ENCODE measurements at regions not wholly inside any gene's neighbourhood (a gene's known extent, or its start where the extent isn't known, plus 50 kb on each side); places are given as distances from the start of the nearest gene placed in this dataset.

DNA sequence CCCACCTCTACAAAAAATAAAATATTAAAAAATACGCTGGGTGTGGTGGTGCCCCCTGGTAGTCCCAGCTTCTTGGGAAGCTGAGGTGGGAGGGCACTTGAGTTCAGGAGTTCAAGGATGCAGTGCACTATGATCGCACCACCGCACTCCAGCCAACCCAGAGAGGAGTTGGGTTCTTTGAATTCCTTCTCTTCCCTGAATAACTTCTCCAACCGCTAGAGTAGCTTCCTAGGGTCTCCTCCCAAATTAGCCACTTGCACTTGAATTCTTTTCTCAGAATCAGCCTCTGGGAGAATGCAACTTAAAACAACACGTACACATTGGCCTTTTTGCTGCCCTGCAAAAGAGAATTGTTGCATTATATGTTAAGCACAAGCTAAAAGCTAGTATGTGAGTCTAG, 272.5 kb downstream of the ABHD5 start:
- DNase-seq (ENCODE audit: low read depth): no peak
- TF ChIP-seq, protein P1, sequence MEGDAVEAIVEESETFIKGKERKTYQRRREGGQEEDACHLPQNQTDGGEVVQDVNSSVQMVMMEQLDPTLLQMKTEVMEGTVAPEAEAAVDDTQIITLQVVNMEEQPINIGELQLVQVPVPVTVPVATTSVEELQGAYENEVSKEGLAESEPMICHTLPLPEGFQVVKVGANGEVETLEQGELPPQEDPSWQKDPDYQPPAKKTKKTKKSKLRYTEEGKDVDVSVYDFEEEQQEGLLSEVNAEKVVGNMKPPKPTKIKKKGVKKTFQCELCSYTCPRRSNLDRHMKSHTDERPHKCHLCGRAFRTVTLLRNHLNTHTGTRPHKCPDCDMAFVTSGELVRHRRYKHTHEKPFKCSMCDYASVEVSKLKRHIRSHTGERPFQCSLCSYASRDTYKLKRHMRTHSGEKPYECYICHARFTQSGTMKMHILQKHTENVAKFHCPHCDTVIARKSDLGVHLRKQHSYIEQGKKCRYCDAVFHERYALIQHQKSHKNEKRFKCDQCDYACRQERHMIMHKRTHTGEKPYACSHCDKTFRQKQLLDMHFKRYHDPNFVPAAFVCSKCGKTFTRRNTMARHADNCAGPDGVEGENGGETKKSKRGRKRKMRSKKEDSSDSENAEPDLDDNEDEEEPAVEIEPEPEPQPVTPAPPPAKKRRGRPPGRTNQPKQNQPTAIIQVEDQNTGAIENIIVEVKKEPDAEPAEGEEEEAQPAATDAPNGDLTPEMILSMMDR (IDR thresholded peaks at IDR 0.05; ENCODE audit: insufficient read depth, low read depth, low read length): no peak
- H3K4me3 ChIP-seq (ENCODE audit: low read depth, low read length): no peak overlapping the region

DNA sequence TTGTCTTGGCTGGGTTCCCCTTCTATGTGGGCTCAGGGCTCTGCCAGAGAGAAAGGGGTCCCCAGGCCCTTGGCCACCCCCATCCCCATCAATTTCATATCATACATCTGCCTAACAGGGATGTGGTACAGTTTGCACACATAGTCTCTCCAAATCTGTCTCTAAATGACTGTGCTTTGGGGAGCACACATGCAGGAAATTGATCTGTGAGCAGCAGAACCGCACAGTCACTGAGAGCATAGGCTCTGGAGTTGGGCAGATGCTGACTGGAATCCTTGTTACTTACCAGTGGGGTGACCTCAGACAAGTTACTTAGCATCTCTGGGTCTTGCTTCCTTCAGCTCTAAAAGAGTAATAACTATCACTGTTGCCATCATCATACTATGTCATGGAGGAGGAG, 273.9 kb downstream of the ABHD5 start:
- no peak overlapping the region for H3K4me3 ChIP-seq (ENCODE audit: low read depth, low read length)
- TF ChIP-seq, protein P1 (IDR thresholded peaks at IDR 0.05; ENCODE audit: insufficient read depth, low read depth, low read length): no peak
- DNase-seq (ENCODE audit: low read depth): no peak

DNA sequence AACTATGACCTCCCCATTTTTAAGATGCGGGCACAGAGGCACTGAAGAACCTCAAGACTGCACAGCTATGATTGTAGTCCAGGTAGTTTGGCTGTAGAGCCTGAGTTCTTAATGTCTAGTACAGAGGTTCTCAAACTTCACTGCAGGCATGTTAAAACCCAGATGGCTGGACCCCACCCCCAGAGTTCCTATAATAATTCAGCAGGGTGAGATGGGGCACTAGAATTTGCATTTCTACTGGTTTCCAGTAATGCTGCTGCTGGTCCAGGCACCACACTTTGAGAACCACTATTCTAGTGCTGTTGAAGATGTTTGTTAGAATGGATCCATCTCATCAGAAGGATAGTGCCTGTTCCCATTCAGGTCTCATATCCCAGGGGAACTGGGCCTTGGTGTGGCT, 274.9 kb downstream of the ABHD5 start:
- DNase-seq (ENCODE audit: low read depth): no peak
- TF ChIP-seq, protein P1 (IDR thresholded peaks at IDR 0.05; ENCODE audit: insufficient read depth, low read depth, low read length): no peak
- H3K4me3 ChIP-seq (ENCODE audit: low read depth, low read length): no peak overlapping the region

DNA sequence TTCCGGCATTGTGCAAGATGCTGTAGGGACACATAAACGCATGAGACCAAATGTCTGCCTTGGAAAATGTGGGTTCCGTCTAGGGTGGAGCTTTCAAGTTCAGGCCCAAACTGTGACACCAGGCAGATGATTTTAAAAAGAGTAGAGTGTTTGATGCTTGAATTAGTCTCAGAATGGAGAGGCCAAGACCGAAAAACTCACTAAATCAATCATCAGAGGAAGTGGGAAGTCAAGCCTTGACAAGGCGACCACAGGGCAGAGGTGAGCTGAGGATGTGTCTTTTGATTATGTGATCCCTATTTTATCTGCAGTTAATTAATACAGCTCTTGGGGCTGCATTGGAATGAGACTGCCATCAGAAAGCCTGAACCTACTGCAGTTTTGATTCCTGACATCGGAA, 275.4 kb downstream of the ABHD5 start:
- no peak for DNase-seq (ENCODE audit: low read depth)
- TF ChIP-seq, protein P1 (IDR thresholded peaks at IDR 0.05; ENCODE audit: insufficient read depth, low read depth, low read length): no peak
- H3K4me3 ChIP-seq (ENCODE audit: low read depth, low read length): no peak overlapping the region

DNA sequence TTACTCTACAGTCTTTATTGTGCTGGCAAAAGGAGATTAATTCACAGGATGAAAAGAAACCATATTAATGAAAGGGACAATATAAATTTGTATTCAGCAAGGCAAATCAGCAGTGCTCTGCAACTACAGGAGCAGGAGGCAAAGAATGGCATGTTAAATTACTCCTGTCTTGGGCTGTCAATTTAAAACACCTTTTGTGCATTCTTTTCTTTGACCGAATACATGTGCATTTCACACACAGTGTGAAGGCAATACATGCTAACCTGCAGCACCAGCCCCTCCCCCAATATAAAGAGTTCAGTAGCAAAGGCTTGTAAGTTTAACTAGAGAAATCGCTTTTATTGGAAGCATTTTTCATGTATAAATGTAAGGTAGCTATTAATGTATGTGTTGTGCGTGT, 275.2 kb upstream of the TOPAZ1 start:
- TF ChIP-seq, protein P1 (IDR thresholded peaks at IDR 0.05; ENCODE audit: insufficient read depth, low read depth, low read length): no peak
- DNase-seq (ENCODE audit: low read depth): no peak
- H3K4me3 ChIP-seq (ENCODE audit: low read depth, low read length): no peak overlapping the region

DNA sequence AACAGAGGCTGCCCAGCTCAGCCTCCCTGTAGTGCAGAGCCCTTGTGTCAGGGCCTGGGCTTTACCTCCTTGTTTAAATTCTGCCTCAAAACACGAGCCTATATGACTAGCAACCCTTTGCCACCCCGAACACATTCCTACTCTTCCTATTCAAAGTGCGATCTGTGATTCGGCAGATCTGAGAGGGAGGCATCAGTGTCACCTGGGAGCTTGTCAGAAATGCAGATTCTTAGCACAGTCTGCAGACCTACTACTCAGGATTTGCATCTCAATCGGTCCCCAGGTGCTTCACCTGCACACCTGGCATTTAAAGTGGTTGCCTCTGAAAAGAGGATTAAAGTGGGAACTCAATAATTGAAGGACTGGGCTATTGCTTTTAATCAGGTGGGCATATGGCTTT, 273.2 kb upstream of the TOPAZ1 start:
- no peak overlapping the region for H3K4me3 ChIP-seq (ENCODE audit: low read depth, low read length)
- TF ChIP-seq, protein P1 (IDR thresholded peaks at IDR 0.05; ENCODE audit: insufficient read depth, low read depth, low read length): no peak
- no peak for DNase-seq (ENCODE audit: low read depth)

DNA sequence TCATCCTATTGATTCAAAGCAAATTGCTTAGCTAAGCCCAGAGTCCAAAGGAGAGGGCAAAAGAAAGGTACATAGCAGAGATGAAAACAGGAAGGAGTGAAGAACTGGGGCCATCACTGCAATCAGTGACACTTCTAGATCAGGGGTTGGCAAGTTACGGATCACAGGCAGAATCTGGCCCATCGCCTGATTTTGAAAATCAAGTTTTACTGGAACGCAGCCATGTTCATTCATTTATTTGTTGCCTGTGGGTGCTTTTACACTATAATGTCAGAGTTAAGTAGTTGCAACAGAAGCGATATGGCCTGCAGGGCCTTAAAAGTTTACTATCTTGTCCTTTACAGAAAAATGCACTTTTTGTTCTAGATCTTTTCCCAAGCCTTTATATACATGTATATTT, 271.7 kb upstream of the TOPAZ1 start:
- TF ChIP-seq, protein P1 (IDR thresholded peaks at IDR 0.05; ENCODE audit: insufficient read depth, low read depth, low read length): no peak
- no peak overlapping the region for H3K4me3 ChIP-seq (ENCODE audit: low read depth, low read length)
- no peak for DNase-seq (ENCODE audit: low read depth)

Measured in fibroblast of villous mesenchyme (primary cell).